ENCODE measurements at regions not wholly inside any gene's neighbourhood (a gene's known extent, or its start where the extent isn't known, plus 50 kb on each side); places are given as distances from the start of the nearest gene placed in this dataset.

DNA sequence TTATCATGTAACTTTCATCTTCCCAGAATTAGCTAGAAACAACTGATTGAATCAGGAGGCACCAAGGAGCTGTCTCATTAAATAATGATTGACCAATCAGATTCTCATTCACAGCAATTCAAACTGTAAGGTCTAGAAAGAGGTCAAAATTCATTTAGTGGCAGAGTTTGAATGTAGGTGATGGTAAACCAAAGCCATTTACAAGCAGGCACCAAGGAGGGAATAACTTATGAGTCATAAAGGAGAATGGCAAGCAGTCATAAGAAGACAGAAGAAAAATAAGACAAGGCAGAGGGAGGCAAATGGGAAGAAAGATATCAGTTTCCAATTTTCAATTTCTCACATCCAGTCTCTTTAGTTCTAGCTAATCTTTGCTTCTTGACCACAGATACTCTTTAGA is 52.9 kb upstream of the DEFB112 start:
- intact Hi-C loops (cut with DNase I) = no loop called here
- no peak for DNase-seq
- TF ChIP-seq POLR2AphosphoS5 (IDR thresholded peaks at IDR 0.05) = no peak
- no peak for TF ChIP-seq POLR2A (IDR thresholded peaks at IDR 0.05)
- TF ChIP-seq, protein P1, sequence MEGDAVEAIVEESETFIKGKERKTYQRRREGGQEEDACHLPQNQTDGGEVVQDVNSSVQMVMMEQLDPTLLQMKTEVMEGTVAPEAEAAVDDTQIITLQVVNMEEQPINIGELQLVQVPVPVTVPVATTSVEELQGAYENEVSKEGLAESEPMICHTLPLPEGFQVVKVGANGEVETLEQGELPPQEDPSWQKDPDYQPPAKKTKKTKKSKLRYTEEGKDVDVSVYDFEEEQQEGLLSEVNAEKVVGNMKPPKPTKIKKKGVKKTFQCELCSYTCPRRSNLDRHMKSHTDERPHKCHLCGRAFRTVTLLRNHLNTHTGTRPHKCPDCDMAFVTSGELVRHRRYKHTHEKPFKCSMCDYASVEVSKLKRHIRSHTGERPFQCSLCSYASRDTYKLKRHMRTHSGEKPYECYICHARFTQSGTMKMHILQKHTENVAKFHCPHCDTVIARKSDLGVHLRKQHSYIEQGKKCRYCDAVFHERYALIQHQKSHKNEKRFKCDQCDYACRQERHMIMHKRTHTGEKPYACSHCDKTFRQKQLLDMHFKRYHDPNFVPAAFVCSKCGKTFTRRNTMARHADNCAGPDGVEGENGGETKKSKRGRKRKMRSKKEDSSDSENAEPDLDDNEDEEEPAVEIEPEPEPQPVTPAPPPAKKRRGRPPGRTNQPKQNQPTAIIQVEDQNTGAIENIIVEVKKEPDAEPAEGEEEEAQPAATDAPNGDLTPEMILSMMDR (IDR thresholded peaks at IDR 0.05) = no peak
- no peak for TF ChIP-seq EP300 (IDR thresholded peaks at IDR 0.05)
- no peaks in the 10 kb centered on the region for H3K4me1 ChIP-seq
- no peaks in the 10 kb centered on the region for H3K27me3 ChIP-seq
- no peak overlapping the region for H3K4me3 ChIP-seq
- no peak overlapping the region for H3K27ac ChIP-seq
- no peaks in the 10 kb centered on the region for H3K36me3 ChIP-seq
- H3K9me3 ChIP-seq = no peaks in the 10 kb centered on the region

DNA sequence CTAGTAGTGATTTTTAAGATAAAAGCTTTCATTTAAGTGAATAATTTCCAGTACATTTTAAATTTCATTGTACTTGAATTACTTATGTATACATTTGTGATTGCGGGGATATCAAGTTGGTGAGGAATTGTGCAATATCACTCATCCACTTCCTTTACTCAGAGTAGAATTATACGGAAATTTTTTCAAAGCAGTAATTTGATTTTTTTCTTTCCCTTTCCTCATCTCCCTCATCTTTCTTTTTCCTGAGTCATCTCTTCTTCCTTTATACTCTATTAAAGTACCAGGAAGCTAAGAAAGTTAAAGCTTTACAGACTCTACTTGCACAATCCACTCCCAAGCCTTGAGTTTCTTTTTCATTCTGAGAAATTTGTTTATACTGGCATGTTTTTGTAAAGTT is 60.9 kb upstream of the DEFB112 start:
- intact Hi-C loops (cut with DNase I) = no loop called here
- Histone ChIP-seq H3K9me3 (no peaks in the 10 kb centered on the region), H3K27me3 (no peaks in the 10 kb centered on the region), H3K4me1 (no peaks in the 10 kb centered on the region), H3K4me3 (no peak overlapping the region), H3K36me3 (no peaks in the 10 kb centered on the region), H3K27ac (no peak overlapping the region)
- WGBS, 2 donors = 55 to 79% methylated on average over 2 of the region's 2 CpGs
- TF ChIP-seq POLR2AphosphoS5 (IDR thresholded peaks at IDR 0.05) (no peak), EP300 (IDR thresholded peaks at IDR 0.05) (no peak), POLR2A (IDR thresholded peaks at IDR 0.05) (no peak)
- TF ChIP-seq, protein P1 (IDR thresholded peaks at IDR 0.05) = no peak
- DNase-seq = no peak

DNA sequence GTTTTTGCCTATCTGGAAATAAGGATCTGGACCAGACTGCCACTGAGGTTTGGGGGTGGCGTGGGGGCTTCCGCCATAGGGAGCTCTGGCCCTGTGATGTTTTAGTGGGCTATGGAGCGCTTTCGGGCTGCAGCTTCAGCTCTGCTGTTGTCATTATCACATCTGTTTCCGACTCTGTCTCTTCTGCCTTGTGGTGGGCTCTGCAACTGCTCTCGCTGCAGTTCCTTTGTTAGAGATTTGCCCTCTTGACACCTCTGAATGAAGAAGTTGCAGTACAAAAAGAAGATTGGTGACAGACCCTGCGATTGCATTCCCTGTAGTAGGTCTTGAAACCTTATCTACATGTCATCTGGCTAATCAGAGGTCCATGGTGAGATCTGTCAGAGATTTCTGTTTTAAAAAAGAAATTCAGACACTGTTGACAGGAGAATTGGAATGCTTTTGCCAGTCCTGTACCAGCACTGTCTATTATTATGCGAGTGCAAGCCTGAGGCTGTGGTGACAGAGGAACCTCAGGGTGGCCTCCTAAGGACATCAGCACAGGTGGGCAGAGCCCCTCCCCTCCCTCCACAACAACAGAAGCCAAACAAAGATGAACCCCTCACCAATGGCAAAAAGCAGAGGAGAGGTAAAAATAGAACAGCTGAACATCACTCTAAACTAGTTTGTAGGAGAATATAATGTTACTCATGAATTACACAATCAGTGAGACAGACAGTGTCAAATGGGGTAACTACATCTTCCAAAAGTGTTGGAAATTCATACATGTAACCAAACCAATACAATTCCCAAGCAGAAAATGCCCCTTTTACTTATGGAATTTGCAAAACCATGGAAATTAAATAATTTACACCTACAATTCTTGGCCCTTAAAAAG is 63.5 kb upstream of the DEFB112 start:
- 62 to 77% methylated on average over 8 of the region's 8 CpGs for WGBS, 2 donors
- Histone ChIP-seq H3K9me3 (no peaks in the 10 kb centered on the region), H3K27me3 (no peaks in the 10 kb centered on the region), H3K4me1 (no peaks in the 10 kb centered on the region), H3K36me3 (no peaks in the 10 kb centered on the region), H3K4me3 (no peak overlapping the region), H3K27ac (no peak overlapping the region)
- no peak for DNase-seq
- TF ChIP-seq POLR2AphosphoS5 (IDR thresholded peaks at IDR 0.05) (no peak), EP300 (IDR thresholded peaks at IDR 0.05) (no peak), POLR2A (IDR thresholded peaks at IDR 0.05) (no peak)
- TF ChIP-seq, protein P1 (IDR thresholded peaks at IDR 0.05) = no peak
- intact Hi-C loops (cut with DNase I) = no loop called here

DNA sequence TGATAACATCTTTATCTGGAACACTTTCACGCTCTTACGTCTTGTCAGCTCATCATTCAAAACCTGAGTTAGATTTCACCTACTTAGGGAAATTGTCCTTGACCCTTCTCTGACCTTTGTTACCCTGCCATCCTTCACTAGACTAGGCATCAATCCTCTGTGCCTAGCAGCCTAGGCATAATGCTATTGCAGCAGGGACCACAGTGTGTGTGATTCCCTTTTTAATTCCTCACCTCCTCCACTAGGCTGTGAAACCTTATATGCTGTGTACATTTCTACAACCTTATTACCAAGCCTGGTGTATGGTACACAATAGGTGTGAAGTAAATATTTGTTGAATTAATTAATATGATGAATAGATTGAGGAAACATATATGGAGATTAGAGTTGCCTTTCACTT is 66.7 kb upstream of the DEFB112 start:
- TF ChIP-seq EP300 (IDR thresholded peaks at IDR 0.05) (no peak), POLR2A (IDR thresholded peaks at IDR 0.05) (no peak), POLR2AphosphoS5 (IDR thresholded peaks at IDR 0.05) (no peak)
- TF ChIP-seq, protein P1 (IDR thresholded peaks at IDR 0.05) = no peak
- H3K9me3 ChIP-seq = no peaks in the 10 kb centered on the region
- 75 to 78% methylated on average over 2 of the region's 2 CpGs for WGBS, 2 donors
- DNase-seq = no peak
- H3K4me1 ChIP-seq = no peaks in the 10 kb centered on the region
- intact Hi-C loops (cut with DNase I) = no loop called here
- no peak overlapping the region for H3K4me3 ChIP-seq
- H3K36me3 ChIP-seq = no peaks in the 10 kb centered on the region
- no peaks in the 10 kb centered on the region for H3K27me3 ChIP-seq
- H3K27ac ChIP-seq = no peak overlapping the region

Data from sigmoid colon (tissue), 6 donors.